Astrocyte of the spinal cord (primary cell): ENCODE measurements at regions not wholly inside any gene's neighbourhood (a gene's known extent, or its start where the extent isn't known, plus 50 kb on each side); places are given as distances from the start of the nearest gene placed in this dataset.

Experiments used
- DNase-seq: peaks from one replicate; pipeline ENCODE4 v3.0.0; 2011; ENCODE audit warnings: low read depth, low spot score
- H3K4me3 ChIP-seq: 2 replicates; pipeline ENCODE4 v1.5.1; 2011; ENCODE audit warnings: low read depth, mild to moderate bottlenecking, low read length, moderate library complexity
- in situ Hi-C: cut with HindIII; loops from 2 replicates; pipeline ENCODE4 v1.10.0; 2017; ENCODE audit warnings: low sequenced_read_pairs
- TF ChIP-seq, protein P1 (sequence below): IDR thresholded peaks from 2 replicates; pipeline ENCODE4 v1.5.1; 2012; ENCODE audit warnings: low read depth, mild to moderate bottlenecking, low read length, inconsistent platforms

DNA sequence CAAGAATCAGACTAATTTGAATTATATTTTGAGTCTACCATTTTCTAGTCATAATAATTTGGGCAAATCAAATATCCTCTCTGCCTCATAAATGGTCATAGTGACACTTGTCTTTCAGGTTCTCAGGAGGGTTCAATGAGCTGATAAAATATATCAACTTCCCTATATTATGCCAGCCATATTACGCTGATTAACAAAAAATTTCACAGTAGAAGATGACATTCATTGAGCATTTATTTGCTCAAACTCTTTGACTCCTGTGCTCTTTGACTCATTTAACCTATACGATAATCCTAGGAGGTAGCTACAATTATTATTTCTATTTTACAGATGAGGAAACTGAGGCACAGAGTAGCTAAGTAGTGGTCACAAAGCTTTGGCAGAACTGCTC is 60.0 kb upstream of the CCDC91 start:
- no peak overlapping the region for H3K4me3 ChIP-seq
- in situ Hi-C loops, result no loop called here
- TF ChIP-seq, protein P1, sequence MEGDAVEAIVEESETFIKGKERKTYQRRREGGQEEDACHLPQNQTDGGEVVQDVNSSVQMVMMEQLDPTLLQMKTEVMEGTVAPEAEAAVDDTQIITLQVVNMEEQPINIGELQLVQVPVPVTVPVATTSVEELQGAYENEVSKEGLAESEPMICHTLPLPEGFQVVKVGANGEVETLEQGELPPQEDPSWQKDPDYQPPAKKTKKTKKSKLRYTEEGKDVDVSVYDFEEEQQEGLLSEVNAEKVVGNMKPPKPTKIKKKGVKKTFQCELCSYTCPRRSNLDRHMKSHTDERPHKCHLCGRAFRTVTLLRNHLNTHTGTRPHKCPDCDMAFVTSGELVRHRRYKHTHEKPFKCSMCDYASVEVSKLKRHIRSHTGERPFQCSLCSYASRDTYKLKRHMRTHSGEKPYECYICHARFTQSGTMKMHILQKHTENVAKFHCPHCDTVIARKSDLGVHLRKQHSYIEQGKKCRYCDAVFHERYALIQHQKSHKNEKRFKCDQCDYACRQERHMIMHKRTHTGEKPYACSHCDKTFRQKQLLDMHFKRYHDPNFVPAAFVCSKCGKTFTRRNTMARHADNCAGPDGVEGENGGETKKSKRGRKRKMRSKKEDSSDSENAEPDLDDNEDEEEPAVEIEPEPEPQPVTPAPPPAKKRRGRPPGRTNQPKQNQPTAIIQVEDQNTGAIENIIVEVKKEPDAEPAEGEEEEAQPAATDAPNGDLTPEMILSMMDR, result no peak
- DNase-seq, result no peak

DNA sequence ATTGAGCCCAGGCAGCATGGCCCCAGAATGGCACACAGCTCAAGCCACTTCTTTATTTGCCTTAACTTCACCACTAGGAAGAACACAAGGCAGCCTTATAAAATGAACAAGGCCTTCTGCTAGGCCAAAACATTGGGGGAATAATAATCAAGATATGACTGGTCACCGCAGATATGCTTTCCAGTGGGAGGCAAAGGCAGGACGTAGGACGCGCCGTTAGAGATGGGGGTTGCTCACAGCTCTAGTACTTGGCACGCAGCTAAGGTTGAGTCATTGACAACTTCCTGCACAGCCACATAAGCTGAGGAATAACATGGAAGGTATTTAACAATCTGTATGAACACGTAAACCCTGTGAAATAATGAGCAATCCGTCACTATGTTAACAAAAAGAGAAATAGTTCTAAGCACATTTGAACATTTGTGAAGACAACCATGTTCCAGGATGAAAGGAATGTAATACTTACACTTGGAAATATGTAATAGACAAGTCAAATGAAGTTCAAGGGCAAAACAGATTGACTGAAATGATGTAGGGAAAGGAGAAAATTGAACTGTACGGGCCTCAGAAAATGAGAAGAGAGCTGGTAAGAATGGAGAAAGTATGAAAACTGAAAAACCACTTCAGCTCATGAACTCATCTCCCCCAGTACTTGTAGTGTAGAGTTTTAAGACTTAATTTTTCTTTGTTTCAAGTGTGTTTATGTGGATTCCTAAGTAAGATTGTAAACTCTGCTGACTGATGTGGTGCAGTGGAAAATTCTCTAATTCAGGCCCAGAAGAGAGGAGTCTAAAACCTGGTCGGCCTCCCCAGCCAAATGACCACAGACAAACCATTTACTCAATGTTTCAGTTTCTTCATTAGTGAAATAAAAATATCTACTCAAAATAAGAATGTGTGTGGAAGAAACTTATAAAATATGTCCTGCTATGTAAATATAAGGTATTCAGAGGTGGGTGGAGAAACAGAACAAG is 59.3 kb upstream of the CCDC91 start:
- TF ChIP-seq, protein P1, result no peak
- DNase-seq, result peak; percentile 99
- in situ Hi-C loops, result no loop called here

DNA sequence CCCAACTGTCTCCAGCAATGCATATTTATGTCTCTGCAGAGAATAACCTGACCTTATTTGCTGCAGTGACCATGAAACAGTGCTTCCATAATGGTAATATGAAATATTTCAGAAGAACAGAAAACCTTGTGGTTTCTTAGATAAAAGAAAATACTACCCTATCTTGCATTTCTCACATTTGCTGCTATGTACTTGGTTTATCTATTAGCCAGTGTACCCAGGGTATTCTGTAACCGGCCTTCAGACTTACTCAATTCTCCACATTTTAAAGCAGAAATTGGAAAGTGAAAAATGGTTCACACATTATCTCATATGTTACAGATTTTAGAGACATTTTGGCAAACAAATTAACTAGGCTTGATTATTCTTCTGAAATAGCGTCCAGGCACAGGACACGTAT is 57.9 kb upstream of the CCDC91 start:
- in situ Hi-C loops, result no loop called here
- TF ChIP-seq, protein P1, result no peak
- DNase-seq, result no peak

More for the DNA sequence above, 59.3 kb upstream of the CCDC91 start:
- no peak overlapping the region for H3K4me3 ChIP-seq

DNA sequence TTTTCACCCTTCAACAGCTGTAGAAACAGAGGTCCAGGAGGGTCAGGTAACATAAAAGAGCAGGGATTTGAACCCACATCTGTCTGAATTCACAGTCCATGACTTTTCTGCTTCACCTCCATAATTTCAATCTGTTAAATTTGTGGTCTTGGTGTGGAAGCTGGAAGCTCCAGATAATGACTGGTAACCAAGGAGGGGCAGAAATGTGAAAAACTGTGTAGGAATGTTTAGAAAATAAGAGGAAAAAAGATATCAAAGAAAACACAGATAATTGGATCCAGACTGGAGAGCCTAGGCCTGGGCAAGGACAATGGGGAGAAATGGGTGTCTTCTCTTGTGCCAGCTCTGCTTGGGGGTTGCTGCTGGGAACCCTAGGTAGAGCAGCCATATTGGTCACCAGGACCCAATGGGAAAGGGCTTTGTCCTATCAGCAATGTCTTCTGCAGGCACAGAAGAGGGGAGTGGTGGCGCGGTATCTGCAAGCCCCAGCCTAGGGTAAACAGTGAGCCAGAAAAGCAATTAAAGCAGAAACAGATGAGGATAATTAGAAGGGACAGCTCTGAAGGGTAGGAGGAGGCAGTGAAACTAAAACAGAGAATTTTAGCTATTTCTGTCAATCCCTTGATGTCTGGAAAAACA is 54.3 kb upstream of the CCDC91 start:
- DNase-seq, result no peak
- in situ Hi-C loops, result no loop called here
- TF ChIP-seq, protein P1, result no peak
- no peak overlapping the region for H3K4me3 ChIP-seq

More for the DNA sequence above, 57.9 kb upstream of the CCDC91 start:
- H3K4me3 ChIP-seq, result no peak overlapping the region

DNA sequence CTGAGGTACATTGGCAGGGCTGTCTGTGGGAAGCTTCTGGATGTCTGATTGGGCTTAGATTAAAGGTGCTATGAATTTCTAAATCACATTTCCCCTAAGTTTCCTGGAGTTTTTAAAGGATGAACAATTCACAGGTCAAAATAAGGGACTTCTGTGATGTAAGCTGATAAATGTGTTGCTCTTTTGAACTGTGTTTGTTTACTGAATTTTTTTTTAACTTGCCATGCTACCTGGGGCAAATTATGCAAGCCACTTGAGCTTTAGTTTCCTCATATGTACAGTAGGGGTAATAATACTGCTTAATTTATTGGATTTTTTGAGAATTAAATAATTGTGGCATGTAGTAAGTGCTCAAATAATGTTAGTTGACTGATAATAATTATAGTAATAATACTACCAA is 52.8 kb upstream of the CCDC91 start:
- no peak for DNase-seq
- H3K4me3 ChIP-seq, result no peak overlapping the region
- in situ Hi-C loops, result no loop called here
- TF ChIP-seq, protein P1, result no peak

DNA sequence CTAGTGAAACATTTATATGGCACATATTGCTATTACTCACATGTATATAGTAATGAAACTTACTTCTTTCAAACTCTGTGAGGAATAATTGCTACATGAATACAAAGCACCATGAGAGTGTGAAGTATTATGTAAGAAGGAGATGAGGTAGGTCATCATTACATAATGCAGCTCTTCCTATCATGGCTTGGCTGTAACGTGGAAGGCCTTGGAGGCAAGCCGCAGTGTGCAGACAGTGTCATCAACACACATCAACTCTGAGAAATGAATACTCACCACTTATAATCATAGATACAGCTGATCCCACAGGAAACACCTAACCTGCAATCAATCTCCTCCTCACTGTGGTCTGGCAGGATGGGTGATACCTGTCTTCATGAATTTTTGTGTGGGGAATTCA is 49.9 kb upstream of the CCDC91 start:
- no peak for DNase-seq
- TF ChIP-seq, protein P1, result no peak
- H3K4me3 ChIP-seq, result no peak overlapping the region
- in situ Hi-C loops, result no loop called here
